GM23248 (cell line): ENCODE measurements at regions not wholly inside any gene's neighbourhood (a gene's known extent, or its start where the extent isn't known, plus 50 kb on each side); places are given as distances from the start of the nearest gene placed in this dataset.

Experiments used
- EZH2 ChIP-seq: fragments of 200-600 bp; sonication (generic); IDR thresholded peaks from 2 replicates; pipeline ENCODE4 v1.6.1; 2018; ENCODE audit warnings: antibody characterized with exemption, mild to moderate bottlenecking; ENCODE audit not compliant: insufficient read depth, poor library complexity, severe bottlenecking
- EZH2phosphoT487 ChIP-seq: fragments of 200-600 bp; sonication (generic); IDR thresholded peaks from 2 replicates; pipeline ENCODE4 v1.6.1; 2018; ENCODE audit warnings: antibody characterized with exemption, moderate library complexity, mild to moderate bottlenecking, low read depth; ENCODE audit not compliant: insufficient read depth

- TF ChIP-seq EZH2 (no peak), EZH2phosphoT487 (no peak)
Observed at GRCh38 chr11:41660585-41660984, 201.1 kb upstream of the LRRC4C start.
